ENCODE measurements at regions not wholly inside any gene's neighbourhood (a gene's known extent, or its start where the extent isn't known, plus 50 kb on each side); places are given as distances from the start of the nearest gene placed in this dataset.

GRCh38 chr2:64837116-64837731 is 152.0 kb upstream of the SLC1A4 start:
- Histone ChIP-seq H3K4me3 (ENCODE audit: low read depth, low read length) (no peak overlapping the region), H3K27me3 (ENCODE audit: insufficient read depth, low read depth, severe bottlenecking) (no peaks in the 10 kb centered on the region), H3K9me3 (ENCODE audit: severe bottlenecking) (no peaks in the 10 kb centered on the region), H3K36me3 (no peaks in the 10 kb centered on the region), H3K27ac (no peak overlapping the region)
- DNase-seq: no peak
- TF ChIP-seq CTCF (IDR thresholded peaks at IDR 0.05; ENCODE audit: low read depth, low read length): no peak

- Histone ChIP-seq H3K36me3 (no peaks in the 10 kb centered on the region), H3K9me3 (ENCODE audit: severe bottlenecking) (no peaks in the 10 kb centered on the region), H3K27ac (no peak overlapping the region), H3K4me3 (ENCODE audit: low read depth, low read length) (no peak overlapping the region), H3K27me3 (ENCODE audit: insufficient read depth, low read depth, severe bottlenecking) (no peaks in the 10 kb centered on the region)
- no peak for DNase-seq
- TF ChIP-seq CTCF (IDR thresholded peaks at IDR 0.05; ENCODE audit: low read depth, low read length): no peak
These were observed 151.1 kb upstream of the SLC1A4 start for GRCh38 chr2:64837925-64838641.

- Histone ChIP-seq H3K4me3 (ENCODE audit: low read depth, low read length) (no peak overlapping the region), H3K27ac (no peak overlapping the region), H3K36me3 (no peaks in the 10 kb centered on the region), H3K9me3 (ENCODE audit: severe bottlenecking) (no peaks in the 10 kb centered on the region), H3K27me3 (ENCODE audit: insufficient read depth, low read depth, severe bottlenecking) (no peaks in the 10 kb centered on the region)
- TF ChIP-seq CTCF (IDR thresholded peaks at IDR 0.05; ENCODE audit: low read depth, low read length): no peak
- DNase-seq: no peak
These were observed 150.4 kb upstream of the SLC1A4 start for GRCh38 chr2:64838817-64839216.

GRCh38 chr2:64839844-64840243 is 149.4 kb upstream of the SLC1A4 start:
- no peaks in the 10 kb centered on the region for H3K9me3 ChIP-seq (ENCODE audit: severe bottlenecking)
- no peak for TF ChIP-seq CTCF (IDR thresholded peaks at IDR 0.05; ENCODE audit: low read depth, low read length)
- H3K36me3 ChIP-seq: no peaks in the 10 kb centered on the region
- H3K27me3 ChIP-seq (ENCODE audit: insufficient read depth, low read depth, severe bottlenecking): no peaks in the 10 kb centered on the region
- no peak overlapping the region for H3K4me3 ChIP-seq (ENCODE audit: low read depth, low read length)
- no peak for DNase-seq
- H3K27ac ChIP-seq: no peak overlapping the region

- no peak for TF ChIP-seq CTCF (IDR thresholded peaks at IDR 0.05; ENCODE audit: low read depth, low read length)
- H3K9me3 ChIP-seq (ENCODE audit: severe bottlenecking): no peaks in the 10 kb centered on the region
- no peak overlapping the region for H3K27ac ChIP-seq
- no peaks in the 10 kb centered on the region for H3K36me3 ChIP-seq
- no peak for DNase-seq
- no peak overlapping the region for H3K4me3 ChIP-seq (ENCODE audit: low read depth, low read length)
- no peaks in the 10 kb centered on the region for H3K27me3 ChIP-seq (ENCODE audit: insufficient read depth, low read depth, severe bottlenecking)
These were observed 148.7 kb upstream of the SLC1A4 start for GRCh38 chr2:64840426-64840881.

All from WERI-Rb-1 (cell line).